Ishikawa (cell line): ENCODE measurements at regions not wholly inside any gene's neighbourhood (a gene's known extent, or its start where the extent isn't known, plus 50 kb on each side); places are given as distances from the start of the nearest gene placed in this dataset.

ENCODE experiments used
- EP300 ChIP-seq: IDR thresholded peaks from 2 replicates; pipeline ENCODE4 v1.6.1; 2012; ENCODE audit warnings: borderline replicate concordance
- NFIC ChIP-seq: IDR thresholded peaks from 2 replicates; pipeline ENCODE4 v1.6.1; 2012
- RAD21 ChIP-seq: IDR thresholded peaks from 2 replicates; pipeline ENCODE4 v1.6.1; 2012; ENCODE audit warnings: low read depth
- TAF1 ChIP-seq: IDR thresholded peaks from 2 replicates; pipeline ENCODE4 v1.6.1; 2012; ENCODE audit warnings: low read depth, mild to moderate bottlenecking
- TCF12 ChIP-seq: IDR thresholded peaks from 2 replicates; pipeline ENCODE4 v1.6.1; 2012; ENCODE audit warnings: low read depth
- TF ChIP-seq, protein P1 (sequence below): IDR thresholded peaks from 2 replicates; pipeline ENCODE4 v1.6.1; 2012; ENCODE audit warnings: low read depth, mild to moderate bottlenecking

DNA sequence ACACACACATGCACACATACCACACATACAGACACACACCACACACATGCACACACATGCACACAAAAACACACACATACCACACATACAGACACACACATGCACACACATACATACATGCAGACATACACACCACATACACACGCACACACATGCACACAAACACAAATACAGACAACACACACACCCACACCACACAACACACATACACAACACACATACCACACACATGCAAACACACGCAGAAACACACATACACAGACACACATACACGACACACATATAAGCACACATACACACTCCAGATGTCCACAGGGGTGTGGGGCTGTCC is 60.1 kb upstream of the PPP2R2D start:
- TF ChIP-seq, protein P1, sequence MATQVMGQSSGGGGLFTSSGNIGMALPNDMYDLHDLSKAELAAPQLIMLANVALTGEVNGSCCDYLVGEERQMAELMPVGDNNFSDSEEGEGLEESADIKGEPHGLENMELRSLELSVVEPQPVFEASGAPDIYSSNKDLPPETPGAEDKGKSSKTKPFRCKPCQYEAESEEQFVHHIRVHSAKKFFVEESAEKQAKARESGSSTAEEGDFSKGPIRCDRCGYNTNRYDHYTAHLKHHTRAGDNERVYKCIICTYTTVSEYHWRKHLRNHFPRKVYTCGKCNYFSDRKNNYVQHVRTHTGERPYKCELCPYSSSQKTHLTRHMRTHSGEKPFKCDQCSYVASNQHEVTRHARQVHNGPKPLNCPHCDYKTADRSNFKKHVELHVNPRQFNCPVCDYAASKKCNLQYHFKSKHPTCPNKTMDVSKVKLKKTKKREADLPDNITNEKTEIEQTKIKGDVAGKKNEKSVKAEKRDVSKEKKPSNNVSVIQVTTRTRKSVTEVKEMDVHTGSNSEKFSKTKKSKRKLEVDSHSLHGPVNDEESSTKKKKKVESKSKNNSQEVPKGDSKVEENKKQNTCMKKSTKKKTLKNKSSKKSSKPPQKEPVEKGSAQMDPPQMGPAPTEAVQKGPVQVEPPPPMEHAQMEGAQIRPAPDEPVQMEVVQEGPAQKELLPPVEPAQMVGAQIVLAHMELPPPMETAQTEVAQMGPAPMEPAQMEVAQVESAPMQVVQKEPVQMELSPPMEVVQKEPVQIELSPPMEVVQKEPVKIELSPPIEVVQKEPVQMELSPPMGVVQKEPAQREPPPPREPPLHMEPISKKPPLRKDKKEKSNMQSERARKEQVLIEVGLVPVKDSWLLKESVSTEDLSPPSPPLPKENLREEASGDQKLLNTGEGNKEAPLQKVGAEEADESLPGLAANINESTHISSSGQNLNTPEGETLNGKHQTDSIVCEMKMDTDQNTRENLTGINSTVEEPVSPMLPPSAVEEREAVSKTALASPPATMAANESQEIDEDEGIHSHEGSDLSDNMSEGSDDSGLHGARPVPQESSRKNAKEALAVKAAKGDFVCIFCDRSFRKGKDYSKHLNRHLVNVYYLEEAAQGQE: no peak
- TF ChIP-seq EP300: no peak
- no peak for TF ChIP-seq RAD21
- no peak for TF ChIP-seq TAF1
- no peak for TF ChIP-seq TCF12
- TF ChIP-seq NFIC: no peak
